ENCODE measurements at regions not wholly inside any gene's neighbourhood (a gene's known extent, or its start where the extent isn't known, plus 50 kb on each side); places are given as distances from the start of the nearest gene placed in this dataset.

DNA sequence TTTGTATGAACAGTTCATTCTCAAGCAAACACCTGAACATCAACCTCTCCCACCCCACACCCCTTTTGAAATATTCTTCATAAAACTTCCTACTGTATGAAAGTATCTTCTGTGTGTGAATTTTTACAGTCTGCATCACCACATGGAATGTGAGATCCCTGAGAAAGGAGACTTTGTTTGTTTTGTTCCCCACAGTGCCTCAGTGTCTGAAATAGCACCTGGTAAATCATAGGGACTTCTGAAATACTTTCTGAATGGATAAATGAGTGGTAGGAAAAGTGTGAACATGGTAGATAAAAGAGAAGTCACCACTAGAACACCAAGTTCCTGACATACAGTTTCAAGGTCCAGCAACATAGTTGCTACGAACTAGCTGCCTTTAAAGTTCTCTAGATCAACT, 1071.2 kb downstream of the EFNB2 start:
- Histone ChIP-seq H3K27me3 (ENCODE audit: control insufficient read depth, insufficient read depth, low read length) (no peaks in the 10 kb centered on the region), H3K4me1 (ENCODE audit: control insufficient read depth, insufficient read depth, low read length) (no peaks in the 10 kb centered on the region), H3K9me3 (ENCODE audit: control insufficient read depth, insufficient read depth, low read length) (no peaks in the 10 kb centered on the region), H3K36me3 (ENCODE audit: control insufficient read depth, insufficient read depth, low read length) (no peaks in the 10 kb centered on the region), H3K27ac (ENCODE audit: low read depth, low read length) (no peak overlapping the region), H3K4me3 (ENCODE audit: low read depth, low read length) (no peak overlapping the region)
- no peak for DNase-seq (ENCODE audit: low read depth in 4 of 6, low spot score in 6 of 6)
- no CpG with 5 or more reads among the region's 1 CpG for WGBS (ENCODE audit: insufficient coverage)

DNA sequence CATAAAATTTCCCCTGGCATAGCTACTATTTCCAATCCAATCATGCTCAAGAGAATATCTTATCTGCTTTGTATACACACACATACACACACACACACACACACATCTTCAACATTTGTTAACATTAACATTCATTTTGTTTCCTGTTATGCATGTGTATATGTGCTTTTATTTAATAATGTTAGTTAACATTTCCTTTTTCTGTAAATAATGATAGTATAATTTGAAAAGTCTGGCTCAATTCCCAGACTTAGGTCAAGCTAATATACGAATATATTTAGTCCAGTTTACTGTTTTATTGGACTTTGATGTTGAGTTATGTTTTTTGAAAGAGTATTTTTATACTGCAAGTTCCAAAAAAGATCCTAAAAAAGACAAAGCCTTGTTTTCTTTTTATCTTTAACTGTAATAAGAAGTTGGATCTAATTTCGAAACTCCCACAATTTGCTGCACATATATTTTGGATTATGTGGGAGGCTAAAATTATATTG, 1072.4 kb downstream of the EFNB2 start:
- H3K4me1 ChIP-seq (ENCODE audit: control insufficient read depth, insufficient read depth, low read length): no peaks in the 10 kb centered on the region
- H3K27me3 ChIP-seq (ENCODE audit: control insufficient read depth, insufficient read depth, low read length): no peaks in the 10 kb centered on the region
- peak in 1 of 6 donors; percentile 17 for DNase-seq (ENCODE audit: low read depth in 4 of 6, low spot score in 6 of 6)
- H3K36me3 ChIP-seq (ENCODE audit: control insufficient read depth, insufficient read depth, low read length): no peaks in the 10 kb centered on the region
- H3K27ac ChIP-seq (ENCODE audit: low read depth, low read length): no peak overlapping the region
- H3K9me3 ChIP-seq (ENCODE audit: control insufficient read depth, insufficient read depth, low read length): no peaks in the 10 kb centered on the region
- H3K4me3 ChIP-seq (ENCODE audit: low read depth, low read length): no peak overlapping the region
- WGBS (ENCODE audit: insufficient coverage): no CpG with 5 or more reads among the region's 2 CpGs

DNA sequence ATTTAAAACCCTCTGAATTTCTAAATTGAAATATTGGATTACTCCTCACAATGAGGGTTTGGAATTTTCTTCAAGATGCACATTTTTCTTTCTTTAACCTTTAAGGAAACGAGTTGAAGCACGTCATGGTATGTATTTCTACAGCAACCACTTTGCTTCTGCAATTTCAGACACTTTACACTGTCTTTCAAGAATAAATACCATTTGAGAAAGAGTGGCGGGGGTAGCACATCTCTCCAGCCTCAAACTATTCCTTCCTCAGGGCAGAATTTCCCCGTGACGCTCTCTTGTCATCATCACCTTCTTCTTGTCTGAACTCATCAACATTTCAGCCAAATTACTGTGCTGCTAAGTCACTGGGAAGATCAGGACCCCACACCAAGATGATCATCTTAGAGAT, 1073.4 kb downstream of the EFNB2 start:
- 80% methylated on average over 2 of the region's 5 CpGs for WGBS (ENCODE audit: insufficient coverage)
- H3K27ac ChIP-seq (ENCODE audit: low read depth, low read length): no peak overlapping the region
- H3K27me3 ChIP-seq (ENCODE audit: control insufficient read depth, insufficient read depth, low read length): no peaks in the 10 kb centered on the region

DNA sequence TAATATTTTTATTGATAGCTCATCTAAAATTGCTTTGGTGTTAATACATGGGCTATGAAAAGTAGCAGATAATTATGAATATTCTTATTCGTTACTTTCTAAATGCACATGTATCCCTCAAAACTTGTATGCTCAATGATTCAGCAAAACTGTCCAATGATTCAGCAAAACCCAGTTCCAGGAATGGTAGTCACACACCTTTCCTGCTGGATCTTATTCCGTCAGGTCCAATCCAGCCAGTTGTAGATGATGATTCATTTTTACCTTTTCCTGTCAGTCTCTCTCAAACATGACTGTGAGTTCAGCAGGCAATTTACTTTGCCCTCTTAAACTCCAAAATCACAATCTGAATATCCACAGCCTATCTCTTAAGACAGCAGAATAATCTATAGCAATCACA, 1082.6 kb downstream of the EFNB2 start:
- no peak overlapping the region for H3K27ac ChIP-seq (ENCODE audit: low read depth, low read length)
- no peak overlapping the region for H3K4me3 ChIP-seq (ENCODE audit: low read depth, low read length)
- 93% methylated on average over 2 of the region's 2 CpGs for WGBS (ENCODE audit: insufficient coverage)
- no peaks in the 10 kb centered on the region for H3K9me3 ChIP-seq (ENCODE audit: control insufficient read depth, insufficient read depth, low read length)
- DNase-seq (ENCODE audit: low read depth in 4 of 6, low spot score in 6 of 6): no peak
- no peaks in the 10 kb centered on the region for H3K4me1 ChIP-seq (ENCODE audit: control insufficient read depth, insufficient read depth, low read length)
- no peaks in the 10 kb centered on the region for H3K36me3 ChIP-seq (ENCODE audit: control insufficient read depth, insufficient read depth, low read length)
- no peaks in the 10 kb centered on the region for H3K27me3 ChIP-seq (ENCODE audit: control insufficient read depth, insufficient read depth, low read length)

More for the DNA sequence above, 1073.4 kb downstream of the EFNB2 start:
- Histone ChIP-seq H3K36me3 (ENCODE audit: control insufficient read depth, insufficient read depth, low read length) (no peaks in the 10 kb centered on the region), H3K4me3 (ENCODE audit: low read depth, low read length) (no peak overlapping the region), H3K4me1 (ENCODE audit: control insufficient read depth, insufficient read depth, low read length) (no peaks in the 10 kb centered on the region), H3K9me3 (ENCODE audit: control insufficient read depth, insufficient read depth, low read length) (no peaks in the 10 kb centered on the region)
- DNase-seq (ENCODE audit: low read depth in 4 of 6, low spot score in 6 of 6): no peak

DNA sequence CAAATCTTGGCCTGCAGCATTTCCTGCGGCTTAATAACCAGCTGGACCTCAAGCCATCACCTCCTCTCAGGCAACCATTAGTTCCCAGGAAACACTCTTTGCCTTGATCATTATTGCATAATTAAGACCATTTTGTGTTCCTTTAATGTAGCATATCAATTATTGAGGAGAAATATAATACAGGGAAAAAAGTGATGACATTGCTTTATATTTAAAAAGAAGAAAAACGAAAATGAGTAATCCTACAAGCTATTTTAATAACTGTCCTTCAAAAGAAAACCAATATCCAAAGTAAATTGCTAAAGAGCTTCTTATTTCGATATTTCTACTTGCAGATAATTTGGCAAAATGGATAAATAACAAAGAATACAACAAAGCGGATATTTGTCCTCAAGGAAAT, 1084.7 kb downstream of the EFNB2 start:
- Histone ChIP-seq H3K27ac (ENCODE audit: low read depth, low read length) (no peak overlapping the region), H3K36me3 (ENCODE audit: control insufficient read depth, insufficient read depth, low read length) (no peaks in the 10 kb centered on the region), H3K9me3 (ENCODE audit: control insufficient read depth, insufficient read depth, low read length) (no peaks in the 10 kb centered on the region), H3K27me3 (ENCODE audit: control insufficient read depth, insufficient read depth, low read length) (no peaks in the 10 kb centered on the region), H3K4me1 (ENCODE audit: control insufficient read depth, insufficient read depth, low read length) (no peaks in the 10 kb centered on the region), H3K4me3 (ENCODE audit: low read depth, low read length) (no peak overlapping the region)
- no peak for DNase-seq (ENCODE audit: low read depth in 4 of 6, low spot score in 6 of 6)
- no CpG with 5 or more reads among the region's 4 CpGs for WGBS (ENCODE audit: insufficient coverage)

DNA sequence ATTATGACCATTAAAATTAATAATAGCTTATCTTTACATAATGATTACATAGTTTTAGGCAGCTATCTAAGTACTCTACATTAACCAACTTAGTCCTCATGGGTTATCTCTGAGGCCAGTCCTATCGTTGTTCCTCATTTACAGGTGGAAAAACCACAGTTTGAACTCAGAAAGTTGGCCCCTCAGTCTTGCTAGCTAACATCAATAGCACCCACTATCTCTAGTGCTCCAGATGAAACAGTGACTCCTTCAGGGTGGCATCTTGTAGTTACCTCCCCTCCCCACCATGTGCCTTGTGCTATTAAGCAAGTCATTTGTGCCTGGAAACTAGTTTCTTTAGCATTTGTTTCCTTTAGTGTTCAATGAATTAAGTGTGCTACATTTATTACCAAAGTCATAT, 1086.7 kb downstream of the EFNB2 start:
- 100% methylated on average over 1 of the region's 1 CpG for WGBS (ENCODE audit: insufficient coverage)
- Histone ChIP-seq H3K27me3 (ENCODE audit: control insufficient read depth, insufficient read depth, low read length) (no peaks in the 10 kb centered on the region), H3K4me1 (ENCODE audit: control insufficient read depth, insufficient read depth, low read length) (no peaks in the 10 kb centered on the region), H3K36me3 (ENCODE audit: control insufficient read depth, insufficient read depth, low read length) (no peaks in the 10 kb centered on the region), H3K27ac (ENCODE audit: low read depth, low read length) (no peak overlapping the region), H3K4me3 (ENCODE audit: low read depth, low read length) (no peak overlapping the region), H3K9me3 (ENCODE audit: control insufficient read depth, insufficient read depth, low read length) (no peaks in the 10 kb centered on the region)
- DNase-seq (ENCODE audit: low read depth in 4 of 6, low spot score in 6 of 6): no peak

DNA sequence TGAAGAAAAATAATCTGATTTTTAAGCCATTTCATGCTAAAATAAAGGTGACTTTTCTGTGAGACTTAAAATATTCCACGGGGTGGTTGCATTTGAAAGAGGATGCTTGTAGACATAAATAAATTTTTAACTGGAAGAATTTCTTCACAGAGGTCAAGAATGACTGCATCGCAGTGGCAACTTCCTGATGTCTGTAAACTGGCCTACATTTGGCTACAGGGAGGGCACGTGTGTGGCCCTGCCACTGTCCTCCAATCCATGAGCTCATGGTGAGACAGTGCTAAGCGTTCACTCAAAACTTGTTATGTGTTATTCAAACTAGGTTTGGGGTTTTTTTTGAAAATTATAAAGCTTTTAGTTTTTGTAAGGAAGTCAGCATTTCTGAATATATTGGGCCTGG, 1089.3 kb downstream of the EFNB2 start:
- H3K27me3 ChIP-seq (ENCODE audit: control insufficient read depth, insufficient read depth, low read length): no peaks in the 10 kb centered on the region
- H3K27ac ChIP-seq (ENCODE audit: low read depth, low read length): no peak overlapping the region
- WGBS (ENCODE audit: insufficient coverage): 78% methylated on average over 2 of the region's 4 CpGs
- DNase-seq (ENCODE audit: low read depth in 4 of 6, low spot score in 6 of 6): no peak
- no peaks in the 10 kb centered on the region for H3K36me3 ChIP-seq (ENCODE audit: control insufficient read depth, insufficient read depth, low read length)
- H3K4me3 ChIP-seq (ENCODE audit: low read depth, low read length): no peak overlapping the region
- no peaks in the 10 kb centered on the region for H3K4me1 ChIP-seq (ENCODE audit: control insufficient read depth, insufficient read depth, low read length)
- H3K9me3 ChIP-seq (ENCODE audit: control insufficient read depth, insufficient read depth, low read length): no peaks in the 10 kb centered on the region

DNA sequence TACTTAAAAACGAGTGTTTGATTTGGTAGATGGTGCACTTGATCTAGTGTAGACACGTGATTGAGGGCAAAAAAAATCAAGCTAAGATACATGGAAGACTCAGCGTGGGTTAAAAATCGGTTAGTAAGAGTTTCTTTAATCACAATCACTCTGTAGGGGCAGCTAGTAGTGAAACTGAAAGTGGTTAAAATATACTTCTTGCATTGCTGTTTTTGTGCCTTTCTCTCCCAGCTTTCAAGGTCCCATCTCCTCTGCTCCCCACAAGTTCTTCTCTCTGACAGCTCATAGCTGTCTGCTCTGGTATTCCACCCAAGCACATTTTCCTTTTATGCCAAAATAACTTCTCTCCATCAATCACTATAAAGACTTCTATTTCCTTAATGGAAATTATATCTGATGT, 1089.7 kb downstream of the EFNB2 start:
- no peaks in the 10 kb centered on the region for H3K9me3 ChIP-seq (ENCODE audit: control insufficient read depth, insufficient read depth, low read length)
- H3K4me3 ChIP-seq (ENCODE audit: low read depth, low read length): no peak overlapping the region
- no CpG with 5 or more reads among the region's 4 CpGs for WGBS (ENCODE audit: insufficient coverage)
- no peaks in the 10 kb centered on the region for H3K27me3 ChIP-seq (ENCODE audit: control insufficient read depth, insufficient read depth, low read length)
- H3K36me3 ChIP-seq (ENCODE audit: control insufficient read depth, insufficient read depth, low read length): no peaks in the 10 kb centered on the region
- no peaks in the 10 kb centered on the region for H3K4me1 ChIP-seq (ENCODE audit: control insufficient read depth, insufficient read depth, low read length)
- no peak for DNase-seq (ENCODE audit: low read depth in 4 of 6, low spot score in 6 of 6)
- no peak overlapping the region for H3K27ac ChIP-seq (ENCODE audit: low read depth, low read length)

DNA sequence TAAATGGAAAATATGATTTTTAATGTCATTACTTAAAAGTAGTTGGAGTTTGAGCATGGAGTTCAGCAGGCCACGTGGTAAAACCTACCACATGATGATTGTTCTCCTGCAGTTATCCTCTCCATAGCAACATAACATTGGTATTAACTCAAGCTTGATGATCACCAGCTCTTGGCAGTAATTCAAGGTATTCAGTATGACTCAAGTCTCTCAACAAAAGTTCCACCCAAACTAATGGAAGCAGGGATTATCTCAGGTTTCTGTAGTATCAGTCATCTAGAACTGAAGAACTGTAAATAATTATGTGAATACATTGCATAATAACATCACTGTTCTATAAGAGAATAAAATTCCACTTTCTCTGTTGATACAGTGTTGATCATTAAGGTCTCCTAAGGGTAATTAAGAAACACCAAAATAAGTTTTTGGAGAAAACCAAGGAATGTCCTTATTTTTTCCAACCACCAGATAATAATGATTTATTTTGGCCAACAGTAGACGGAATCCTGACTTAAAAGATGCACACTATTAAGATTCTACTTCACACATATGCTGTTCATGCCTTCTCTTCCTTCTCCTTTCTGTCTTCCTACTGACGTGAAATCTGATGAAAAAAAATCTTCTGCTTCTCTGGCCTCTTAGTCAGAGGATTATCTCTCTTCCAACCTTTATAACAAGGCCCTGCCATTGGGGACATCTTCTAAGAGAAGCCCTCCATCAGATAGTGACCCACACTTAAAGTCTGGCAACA, 1092.3 kb downstream of the EFNB2 start:
- WGBS (ENCODE audit: insufficient coverage): 95% methylated on average over 2 of the region's 3 CpGs
- no peak overlapping the region for H3K4me3 ChIP-seq (ENCODE audit: low read depth, low read length)

DNA sequence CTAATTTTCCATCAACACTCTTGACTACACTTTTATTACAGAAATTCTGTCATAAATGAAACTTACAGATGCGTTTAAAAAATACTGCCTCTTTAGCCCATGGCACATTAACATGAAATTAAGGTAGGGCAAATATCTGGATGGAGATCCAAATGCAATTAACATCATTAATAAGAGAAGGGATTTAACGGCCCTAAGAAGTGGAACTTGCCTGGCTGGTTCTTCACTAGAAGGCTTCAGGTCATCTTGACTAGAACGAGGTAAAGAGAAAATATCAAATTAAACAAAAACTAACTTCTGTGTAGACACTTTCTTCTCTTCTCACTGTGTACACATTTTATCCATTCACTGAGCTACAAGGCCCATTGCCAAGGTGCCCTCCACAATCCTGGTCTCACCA, 1093.4 kb downstream of the EFNB2 start:
- no peak for DNase-seq (ENCODE audit: low read depth in 4 of 6, low spot score in 6 of 6)
- Histone ChIP-seq H3K9me3 (ENCODE audit: control insufficient read depth, insufficient read depth, low read length) (no peaks in the 10 kb centered on the region), H3K4me3 (ENCODE audit: low read depth, low read length) (no peak overlapping the region), H3K27me3 (ENCODE audit: control insufficient read depth, insufficient read depth, low read length) (no peaks in the 10 kb centered on the region), H3K36me3 (ENCODE audit: control insufficient read depth, insufficient read depth, low read length) (no peaks in the 10 kb centered on the region), H3K4me1 (ENCODE audit: control insufficient read depth, insufficient read depth, low read length) (no peaks in the 10 kb centered on the region), H3K27ac (ENCODE audit: low read depth, low read length) (no peak overlapping the region)
- WGBS (ENCODE audit: insufficient coverage): no CpG with 5 or more reads among the region's 3 CpGs

More for the DNA sequence above, 1092.3 kb downstream of the EFNB2 start:
- H3K27ac ChIP-seq (ENCODE audit: low read depth, low read length): no peak overlapping the region
- H3K27me3 ChIP-seq (ENCODE audit: control insufficient read depth, insufficient read depth, low read length): no peaks in the 10 kb centered on the region
- no peaks in the 10 kb centered on the region for H3K9me3 ChIP-seq (ENCODE audit: control insufficient read depth, insufficient read depth, low read length)
- H3K4me1 ChIP-seq (ENCODE audit: control insufficient read depth, insufficient read depth, low read length): no peaks in the 10 kb centered on the region
- H3K36me3 ChIP-seq (ENCODE audit: control insufficient read depth, insufficient read depth, low read length): no peaks in the 10 kb centered on the region
- DNase-seq (ENCODE audit: low read depth in 4 of 6, low spot score in 6 of 6): peak in 1 of 6 donors; percentile 11
